ENCODE measurements at regions not wholly inside any gene's neighbourhood (a gene's known extent, or its start where the extent isn't known, plus 50 kb on each side); places are given as distances from the start of the nearest gene placed in this dataset.

DNA sequence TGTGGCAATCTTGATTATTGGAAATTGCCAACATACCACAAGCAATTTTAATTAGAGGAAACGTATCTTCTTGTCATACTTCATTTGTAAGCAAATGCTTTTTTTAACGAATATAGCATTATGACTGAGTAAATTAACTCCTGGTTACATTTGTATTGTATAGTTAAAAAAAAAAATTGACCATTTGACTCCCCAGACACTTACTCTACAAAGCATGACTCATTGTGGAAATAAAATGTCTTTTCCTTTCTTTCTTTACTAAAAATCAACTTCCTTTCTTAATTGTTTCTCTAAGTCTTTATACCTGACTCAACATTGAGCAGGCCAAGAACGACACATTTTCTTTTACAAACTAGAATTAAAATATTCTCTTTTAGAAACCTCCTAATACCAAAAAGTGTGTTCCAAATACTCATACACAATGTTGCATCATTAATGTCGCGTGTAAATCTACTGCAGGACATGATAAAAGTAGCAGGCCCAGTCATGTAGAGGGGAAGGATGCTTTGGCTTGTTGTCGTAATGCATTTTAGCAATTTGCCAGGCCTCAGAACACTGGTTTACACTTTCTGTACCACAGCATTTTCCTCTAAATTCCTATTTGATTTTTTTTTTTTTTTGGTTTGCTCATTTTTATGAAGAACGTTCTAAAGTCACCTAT is 349.6 kb upstream of the KCNH7 start:
- no peak for TF ChIP-seq GATA3 (IDR thresholded peaks at IDR 0.05; ENCODE audit: low read depth, low read length)
- TF ChIP-seq GATA2 (IDR thresholded peaks at IDR 0.05; ENCODE audit: low read depth, low read length): no peak

GRCh38 chr2:163187119-163187518 is 348.6 kb upstream of the KCNH7 start:
- TF ChIP-seq GATA3 (IDR thresholded peaks at IDR 0.05; ENCODE audit: low read depth, low read length): no peak
- no peak for TF ChIP-seq GATA2 (IDR thresholded peaks at IDR 0.05; ENCODE audit: low read depth, low read length)

GRCh38 chr2:163185160-163185559 is 346.6 kb upstream of the KCNH7 start:
- TF ChIP-seq GATA2 (IDR thresholded peaks at IDR 0.05; ENCODE audit: low read depth, low read length) (no peak), GATA3 (IDR thresholded peaks at IDR 0.05; ENCODE audit: low read depth, low read length) (no peak)

- TF ChIP-seq GATA2 (IDR thresholded peaks at IDR 0.05; ENCODE audit: low read depth, low read length) (no peak), GATA3 (IDR thresholded peaks at IDR 0.05; ENCODE audit: low read depth, low read length) (no peak)
Observed at GRCh38 chr2:163182764-163183354, 344.3 kb upstream of the KCNH7 start.

- TF ChIP-seq GATA2 (IDR thresholded peaks at IDR 0.05; ENCODE audit: low read depth, low read length) (no peak), GATA3 (IDR thresholded peaks at IDR 0.05; ENCODE audit: low read depth, low read length) (no peak)
Observed at GRCh38 chr2:163177592-163177991, 339.0 kb upstream of the KCNH7 start.

- TF ChIP-seq GATA3 (IDR thresholded peaks at IDR 0.05; ENCODE audit: low read depth, low read length) (no peak), GATA2 (IDR thresholded peaks at IDR 0.05; ENCODE audit: low read depth, low read length) (no peak)
Observed at GRCh38 chr2:163175294-163175693, 336.7 kb upstream of the KCNH7 start.

DNA sequence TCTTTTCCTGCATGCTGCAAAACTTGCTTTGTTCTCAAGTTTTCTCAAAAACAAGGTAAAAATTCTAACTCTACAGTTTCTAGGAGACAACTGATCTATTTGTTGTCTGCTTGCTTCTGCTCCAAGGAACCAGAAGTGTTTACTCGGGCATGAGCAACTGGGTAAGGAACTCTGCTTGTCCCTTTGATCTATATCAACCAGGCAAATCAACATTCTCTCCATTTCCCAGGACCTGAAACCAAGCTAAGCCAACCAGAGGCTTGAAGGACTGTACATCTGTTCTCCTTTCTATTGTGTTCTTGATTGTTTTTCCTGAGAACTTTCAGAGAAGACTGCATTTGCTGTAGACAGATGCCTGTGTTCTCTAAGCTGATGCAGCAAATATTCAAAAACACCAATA is 335.0 kb upstream of the KCNH7 start:
- TF ChIP-seq GATA2 (IDR thresholded peaks at IDR 0.05; ENCODE audit: low read depth, low read length) (no peak), GATA3 (IDR thresholded peaks at IDR 0.05; ENCODE audit: low read depth, low read length) (no peak)

DNA sequence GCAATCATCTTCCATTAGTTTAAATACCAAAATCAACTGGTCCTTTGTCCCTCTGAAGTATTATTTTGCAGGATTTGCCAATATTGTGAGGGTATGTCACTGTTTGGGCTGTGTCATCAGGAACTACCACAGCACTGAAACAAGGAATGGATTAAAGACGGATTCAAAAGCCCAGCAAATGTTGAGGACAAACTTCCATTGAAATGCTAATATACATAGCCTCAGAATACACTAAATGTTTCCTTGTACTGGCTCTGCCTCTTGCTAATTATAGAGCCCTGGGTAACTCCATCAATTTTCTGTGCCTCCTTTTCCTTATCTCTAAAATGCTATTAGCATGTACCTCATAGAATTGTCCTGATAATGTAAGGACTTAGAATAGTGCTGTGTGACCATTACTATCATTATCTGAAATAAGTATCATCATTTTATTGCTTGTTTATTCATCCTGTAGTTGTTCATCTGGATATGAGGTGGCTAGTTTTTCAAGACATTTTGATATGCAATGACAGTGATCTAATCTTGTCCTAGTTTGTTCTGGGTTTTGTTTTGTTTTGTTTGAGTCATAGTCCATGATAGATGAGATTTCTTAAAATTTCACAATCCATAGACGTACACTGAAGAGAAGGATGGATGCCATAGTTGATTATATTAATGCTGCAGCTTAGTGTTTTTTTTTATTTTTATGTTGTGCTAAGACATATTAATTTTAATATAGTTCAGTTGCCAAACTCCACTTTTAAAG is 333.4 kb upstream of the KCNH7 start:
- TF ChIP-seq GATA3 (IDR thresholded peaks at IDR 0.05; ENCODE audit: low read depth, low read length): no peak
- no peak for TF ChIP-seq GATA2 (IDR thresholded peaks at IDR 0.05; ENCODE audit: low read depth, low read length)

DNA sequence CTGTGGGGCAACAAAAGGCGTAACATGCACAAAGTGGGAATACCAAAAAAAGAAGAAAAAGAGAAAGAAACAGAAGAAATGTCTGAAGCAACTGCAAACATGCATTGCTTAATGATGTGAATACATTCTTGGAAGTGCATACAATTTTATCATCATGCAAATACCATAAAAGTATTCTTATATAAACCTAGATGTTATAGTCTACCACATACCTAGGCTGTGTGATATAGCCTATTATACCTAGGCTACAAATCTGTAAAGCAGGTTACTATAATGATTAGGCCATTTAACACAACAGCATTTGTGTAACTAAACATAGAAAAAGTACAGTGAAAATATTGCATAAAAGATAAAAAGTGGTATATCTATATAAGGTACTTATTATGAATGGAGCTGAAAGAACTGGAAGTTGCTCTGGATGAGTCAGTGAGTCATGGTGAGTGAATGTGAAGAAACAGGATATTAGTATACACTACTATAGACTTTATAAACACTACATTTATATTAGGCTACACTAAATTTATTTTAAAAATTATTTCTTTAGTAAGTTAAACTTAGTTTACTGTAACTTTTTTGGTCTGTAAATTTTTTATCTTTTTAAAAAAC is 319.4 kb upstream of the KCNH7 start:
- TF ChIP-seq GATA3 (IDR thresholded peaks at IDR 0.05; ENCODE audit: low read depth, low read length) (no peak), GATA2 (IDR thresholded peaks at IDR 0.05; ENCODE audit: low read depth, low read length) (no peak)

- no peak for TF ChIP-seq GATA3 (IDR thresholded peaks at IDR 0.05; ENCODE audit: low read depth, low read length)
- no peak for TF ChIP-seq GATA2 (IDR thresholded peaks at IDR 0.05; ENCODE audit: low read depth, low read length)
Observed at GRCh38 chr2:163157411-163157810, 318.8 kb upstream of the KCNH7 start.

- TF ChIP-seq GATA3 (IDR thresholded peaks at IDR 0.05; ENCODE audit: low read depth, low read length) (no peak), GATA2 (IDR thresholded peaks at IDR 0.05; ENCODE audit: low read depth, low read length) (no peak)
Observed at GRCh38 chr2:163155925-163156324, 317.4 kb upstream of the KCNH7 start.

DNA sequence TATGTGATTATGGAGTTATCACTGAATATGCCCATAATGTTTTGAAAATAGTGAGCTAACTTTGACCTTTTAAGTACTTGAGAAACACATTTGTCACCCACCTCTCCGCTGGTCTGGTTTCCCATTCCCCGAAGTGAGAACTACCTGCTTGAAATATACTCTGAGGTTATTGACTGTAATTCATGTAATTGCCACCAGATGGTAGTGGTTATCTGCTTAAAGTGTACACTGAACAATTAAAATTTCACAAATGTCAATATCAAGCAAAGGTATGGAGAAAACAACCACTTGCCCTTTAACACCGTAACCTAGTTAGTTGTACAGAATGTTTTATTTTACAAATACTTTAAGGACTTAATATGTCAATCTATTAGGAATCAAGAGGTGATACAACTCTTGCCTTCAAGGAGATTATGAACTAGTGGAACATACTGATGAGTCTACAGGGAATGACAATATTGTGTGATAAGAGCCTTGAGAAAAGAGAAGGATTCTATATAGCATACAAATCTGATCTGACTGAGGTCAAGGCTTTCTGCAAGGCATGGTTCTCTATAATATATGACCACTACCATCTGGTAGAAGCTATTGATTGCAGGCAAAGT is 316.8 kb upstream of the KCNH7 start:
- TF ChIP-seq GATA2 (IDR thresholded peaks at IDR 0.05; ENCODE audit: low read depth, low read length) (no peak), GATA3 (IDR thresholded peaks at IDR 0.05; ENCODE audit: low read depth, low read length) (no peak)

- TF ChIP-seq GATA2 (IDR thresholded peaks at IDR 0.05; ENCODE audit: low read depth, low read length): no peak
- TF ChIP-seq GATA3 (IDR thresholded peaks at IDR 0.05; ENCODE audit: low read depth, low read length): no peak
Observed at GRCh38 chr2:163142618-163143017, 304.1 kb upstream of the KCNH7 start.

GRCh38 chr2:163138947-163139346 is 300.4 kb upstream of the KCNH7 start:
- TF ChIP-seq GATA3 (IDR thresholded peaks at IDR 0.05; ENCODE audit: low read depth, low read length): no peak
- TF ChIP-seq GATA2 (IDR thresholded peaks at IDR 0.05; ENCODE audit: low read depth, low read length): no peak

Data from SH-SY5Y (cell line).